Dermis blood vessel endothelial cell (primary cell): ENCODE measurements at regions not wholly inside any gene's neighbourhood (a gene's known extent, or its start where the extent isn't known, plus 50 kb on each side); places are given as distances from the start of the nearest gene placed in this dataset.

Experiments
- DNase-seq: peaks from one replicate; pipeline ENCODE4 v3.0.0; 2010

- no peak for DNase-seq
Observed at GRCh38 chr6:62474793-62475192, 188.8 kb upstream of the KHDRBS2 start.

- no peak for DNase-seq
Observed at GRCh38 chr6:62466607-62467006, 180.6 kb upstream of the KHDRBS2 start.

- no peak for DNase-seq
Observed at GRCh38 chr6:62465206-62465605, 179.2 kb upstream of the KHDRBS2 start.

GRCh38 chr6:62452586-62452985, 166.6 kb upstream of the KHDRBS2 start:
- DNase-seq = no peak

- no peak for DNase-seq
Observed at GRCh38 chr6:62446647-62447316, 160.8 kb upstream of the KHDRBS2 start.

- DNase-seq = no peak
Observed at GRCh38 chr6:62445521-62445920, 159.5 kb upstream of the KHDRBS2 start.

GRCh38 chr6:62441182-62441581, 155.2 kb upstream of the KHDRBS2 start:
- DNase-seq = no peak

- no peak for DNase-seq
Observed at GRCh38 chr6:62429781-62430180, 143.8 kb upstream of the KHDRBS2 start.

- no peak for DNase-seq
Observed at GRCh38 chr6:62400521-62401259, 114.7 kb upstream of the KHDRBS2 start.

GRCh38 chr6:62393608-62394007, 107.6 kb upstream of the KHDRBS2 start:
- DNase-seq = no peak

GRCh38 chr6:62392291-62392690, 106.3 kb upstream of the KHDRBS2 start:
- no peak for DNase-seq

GRCh38 chr6:62391358-62391757, 105.3 kb upstream of the KHDRBS2 start:
- DNase-seq = no peak

GRCh38 chr6:62390401-62390800, 104.4 kb upstream of the KHDRBS2 start:
- DNase-seq = no peak

GRCh38 chr6:62371453-62372210, 85.6 kb upstream of the KHDRBS2 start:
- DNase-seq = no peak

- no peak for DNase-seq
Observed at GRCh38 chr6:62367601-62368000, 81.6 kb upstream of the KHDRBS2 start.

- DNase-seq = no peak
Observed at GRCh38 chr6:62362097-62362496, 76.1 kb upstream of the KHDRBS2 start.

- no peak for DNase-seq
Observed at GRCh38 chr6:62357835-62358234, 71.8 kb upstream of the KHDRBS2 start.

GRCh38 chr6:62354261-62354660, 68.2 kb upstream of the KHDRBS2 start:
- no peak for DNase-seq

GRCh38 chr6:62345962-62346689, 60.1 kb upstream of the KHDRBS2 start:
- no peak for DNase-seq

GRCh38 chr6:62345446-62345845, 59.4 kb upstream of the KHDRBS2 start:
- no peak for DNase-seq

GRCh38 chr6:62344850-62345249, 58.8 kb upstream of the KHDRBS2 start:
- no peak for DNase-seq

- DNase-seq = no peak
Observed at GRCh38 chr6:62338477-62338876, 52.5 kb upstream of the KHDRBS2 start.
